Prostate gland (tissue), 2 donors: ENCODE measurements at regions not wholly inside any gene's neighbourhood (a gene's known extent, or its start where the extent isn't known, plus 50 kb on each side); places are given as distances from the start of the nearest gene placed in this dataset.

Experiments used
- CTCF ChIP-seq, 4 experiments: fragments of 200-600 bp in 2 of 4; fragments of 450-650 bp in 2 of 4; sonication (generic) in 2 of 4; IDR thresholded peaks; 1 replicate in 3 of 4; 2 replicates in 1 of 4; pipeline ENCODE4 v1.5.1; 2016 to 2019; ENCODE audit warnings: antibody characterized with exemption in 4 of 4, mild to moderate bottlenecking in 2 of 4, moderate library complexity in 2 of 4
- POLR2A ChIP-seq: fragments of 450-650 bp; IDR thresholded peaks from one replicate; pipeline ENCODE4 v1.6.1; 2016; ENCODE audit warnings: antibody characterized with exemption, mild to moderate bottlenecking

DNA sequence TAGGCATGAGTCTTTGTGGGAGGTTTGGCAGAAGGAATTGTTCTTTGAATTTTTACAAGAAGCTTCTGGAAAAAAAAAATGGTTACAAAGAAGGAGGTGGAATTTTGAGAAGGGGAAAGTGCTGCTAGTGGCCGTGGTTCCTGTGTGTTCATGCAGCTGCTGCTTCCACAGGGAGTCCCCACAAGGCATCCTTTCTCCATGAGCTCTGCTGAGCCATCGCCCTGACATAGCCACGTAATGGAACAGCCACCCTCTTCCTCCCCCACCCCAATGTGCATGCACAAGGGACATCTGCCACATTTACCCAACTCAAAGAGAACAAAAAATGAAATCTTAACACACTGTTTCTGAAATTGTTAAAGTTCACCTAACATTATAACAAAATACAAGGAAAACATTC lies 529.7 kb downstream of the SATB2 start:
- TF ChIP-seq CTCF (IDR thresholded peaks at IDR 0.05): no peak
- TF ChIP-seq POLR2A: no peak
